Calu3 (cell line): ENCODE measurements at regions not wholly inside any gene's neighbourhood (a gene's known extent, or its start where the extent isn't known, plus 50 kb on each side); places are given as distances from the start of the nearest gene placed in this dataset.
"Not testable (repeated sequence)": the region's sequence is repeated elsewhere in the genome, so short reads cannot be mapped to it uniquely, and the experiment has no call there.

ENCODE experiments used
- BruUV-seq: library from RNA; stranded (reverse); fragments of 400-500 nt; replicated peaks from 2 replicates; lab custom pipeline; 2021; lab: Mats Ljungman, UMichigan
- CTCF ChIA-PET: fragments of 300-600 bp; sonication (Branson Sonifier 250); formaldehyde crosslinking; loops from one replicate; lab custom pipeline; 2022; ENCODE audit warnings: antibody characterized with exemption; lab: Charles Lee
- DNase-seq: peaks from one replicate; pipeline ENCODE4 v3.0.0; 2022
- H3K27ac Mint-ChIP-seq: one replicate; pipeline ENCODE4 v1.8.0; 2022; ENCODE audit warnings: mixed read lengths; ENCODE audit not compliant: unreplicated experiment
- H3K27me3 Mint-ChIP-seq: one replicate; pipeline ENCODE4 v1.8.0; 2022; ENCODE audit warnings: mixed read lengths; ENCODE audit not compliant: unreplicated experiment
- H3K36me3 Mint-ChIP-seq: one replicate; pipeline ENCODE4 v1.8.0; 2022; ENCODE audit warnings: mild to moderate bottlenecking, moderate library complexity, mixed read lengths; ENCODE audit not compliant: insufficient read depth, unreplicated experiment
- H3K4me1 Mint-ChIP-seq: one replicate; pipeline ENCODE4 v1.8.0; 2022; ENCODE audit warnings: mild to moderate bottlenecking, low read depth, mixed read lengths; ENCODE audit not compliant: unreplicated experiment
- H3K4me3 Mint-ChIP-seq: one replicate; pipeline ENCODE4 v1.8.0; 2022; ENCODE audit warnings: mild to moderate bottlenecking, low read depth, moderate library complexity, mixed read lengths; ENCODE audit not compliant: unreplicated experiment
- H3K9me3 Mint-ChIP-seq: one replicate; pipeline ENCODE4 v1.8.0; 2022; ENCODE audit warnings: low read depth, mixed read lengths; ENCODE audit not compliant: unreplicated experiment
- CTCF ChIP-seq: fragments of 200-600 bp; IDR thresholded peaks from one replicate; pipeline ENCODE4 v1.8.0; 2022; ENCODE audit warnings: antibody characterized with exemption; ENCODE audit not compliant: unreplicated experiment
- intact Hi-C: fragments of 100-400 bp; cut with micrococcal nuclease; formaldehyde crosslinking; loops from one replicate; pipeline ENCODE4 v1.10.0; 2022; ENCODE audit not compliant: unreplicated experiment

- no peak overlapping the region for H3K27ac Mint-ChIP-seq
- H3K4me1 Mint-ChIP-seq, result no peaks in the 10 kb centered on the region
- H3K36me3 Mint-ChIP-seq, result no peaks in the 10 kb centered on the region
- H3K27me3 Mint-ChIP-seq, result peaks cover 68% of the 10 kb centered on the region
- CTCF ChIA-PET, result no interaction called here
- TF ChIP-seq CTCF, result no peak
- no TSS peak for BruUV-seq
- no peak overlapping the region for H3K4me3 Mint-ChIP-seq
- intact Hi-C loops, result no loop called here
- no peaks in the 10 kb centered on the region for H3K9me3 Mint-ChIP-seq
- DNase-seq, result no peak
These were observed 159.6 kb upstream of the C14orf180 start for GRCh38 chr14:104419865-104420505.

- BruUV-seq, H3K9me3 Mint-ChIP-seq, H3K4me3 Mint-ChIP-seq, H3K27ac Mint-ChIP-seq, H3K4me1 Mint-ChIP-seq, DNase-seq, H3K36me3 Mint-ChIP-seq, CTCF ChIA-PET, intact Hi-C loops: not testable (repeated sequence)
- peaks cover 68% of the 10 kb centered on the region for H3K27me3 Mint-ChIP-seq
These were observed 159.0 kb upstream of the C14orf180 start for GRCh38 chr14:104420523-104420922.

- H3K9me3 Mint-ChIP-seq, result no peaks in the 10 kb centered on the region
- H3K27me3 Mint-ChIP-seq, result peaks cover 68% of the 10 kb centered on the region
- H3K4me1 Mint-ChIP-seq, result no peaks in the 10 kb centered on the region
These were observed 158.6 kb upstream of the C14orf180 start for GRCh38 chr14:104420990-104421389.

GRCh38 chr14:104421401-104421821 is 158.2 kb upstream of the C14orf180 start:
- intact Hi-C loops, result no loop called here
- no peaks in the 10 kb centered on the region for H3K4me1 Mint-ChIP-seq
- no peak overlapping the region for H3K4me3 Mint-ChIP-seq
- no peak for TF ChIP-seq CTCF
- no peaks in the 10 kb centered on the region for H3K36me3 Mint-ChIP-seq
- CTCF ChIA-PET, result no interaction called here
- no peak overlapping the region for H3K27ac Mint-ChIP-seq
- H3K27me3 Mint-ChIP-seq, result peaks cover 68% of the 10 kb centered on the region
- no peaks in the 10 kb centered on the region for H3K9me3 Mint-ChIP-seq
- BruUV-seq, result no TSS peak
- no peak for DNase-seq

More at GRCh38 chr14:104420990-104421389, 158.6 kb upstream of the C14orf180 start:
- no peak overlapping the region for H3K4me3 Mint-ChIP-seq
- no peak for DNase-seq
- intact Hi-C loops, result no loop called here
- no peaks in the 10 kb centered on the region for H3K36me3 Mint-ChIP-seq
- H3K27ac Mint-ChIP-seq, result no peak overlapping the region
- CTCF ChIA-PET, result no interaction called here
- BruUV-seq, result no TSS peak
- TF ChIP-seq CTCF, result no peak
